NCI-H446 (cell line): ENCODE measurements at regions not wholly inside any gene's neighbourhood (a gene's known extent, or its start where the extent isn't known, plus 50 kb on each side); places are given as distances from the start of the nearest gene placed in this dataset.
"Not testable (repeated sequence)": the region's sequence is repeated elsewhere in the genome, so short reads cannot be mapped to it uniquely, and the experiment has no call there.

ENCODE experiments used
- DNase-seq, 2 experiments: peaks; one replicate each; lab custom pipeline; 2025; lab: John Stamatoyannopoulos, UW

- DNase-seq, result no peak
Measured at GRCh38 chr7:123323689-123324088, 123.9 kb upstream of the SLC13A1 start.

DNA sequence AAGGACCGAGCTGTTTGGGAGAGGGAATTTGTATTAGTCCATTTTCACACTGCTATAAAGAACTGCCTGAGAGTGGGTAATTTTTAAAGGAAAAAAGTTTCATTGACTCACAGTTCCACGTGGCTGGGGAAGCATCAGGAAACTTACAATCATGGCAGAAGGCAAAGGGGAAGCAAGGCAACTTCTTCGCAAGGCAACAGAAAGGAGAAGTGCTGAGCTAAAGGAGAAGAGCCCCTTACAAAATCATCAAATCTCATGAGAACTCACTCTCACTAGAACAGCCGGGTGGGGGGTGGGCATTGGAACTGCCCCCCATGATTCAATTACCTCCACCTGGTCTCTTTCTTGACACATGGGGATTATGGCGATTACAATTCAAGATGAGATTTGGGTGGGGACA, 121.8 kb upstream of the SLC13A1 start:
- not testable (repeated sequence) for DNase-seq

DNA sequence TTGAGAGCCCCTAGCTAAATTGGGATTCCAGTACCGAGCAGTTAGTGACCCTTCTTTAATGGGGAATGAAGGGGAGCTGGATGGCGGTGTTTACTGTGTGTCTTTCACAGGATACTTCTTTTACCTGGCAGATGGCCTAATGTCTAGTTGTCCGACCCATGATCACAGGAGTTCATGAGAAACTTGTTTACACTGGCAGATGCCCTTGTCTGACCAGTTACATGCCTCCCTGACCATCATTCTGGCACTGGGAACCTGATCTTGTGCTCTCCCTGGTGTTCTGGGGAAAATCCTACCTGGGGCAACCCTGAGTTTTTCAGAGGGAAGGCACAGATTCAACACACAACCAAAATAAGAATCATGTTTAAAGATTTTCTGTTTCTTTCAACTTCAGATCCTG, 120.1 kb upstream of the SLC13A1 start:
- DNase-seq, result no peak

GRCh38 chr7:123314886-123315285, 115.1 kb upstream of the SLC13A1 start:
- no peak for DNase-seq

GRCh38 chr7:123308254-123308951, 108.6 kb upstream of the SLC13A1 start:
- DNase-seq, result no peak

DNA sequence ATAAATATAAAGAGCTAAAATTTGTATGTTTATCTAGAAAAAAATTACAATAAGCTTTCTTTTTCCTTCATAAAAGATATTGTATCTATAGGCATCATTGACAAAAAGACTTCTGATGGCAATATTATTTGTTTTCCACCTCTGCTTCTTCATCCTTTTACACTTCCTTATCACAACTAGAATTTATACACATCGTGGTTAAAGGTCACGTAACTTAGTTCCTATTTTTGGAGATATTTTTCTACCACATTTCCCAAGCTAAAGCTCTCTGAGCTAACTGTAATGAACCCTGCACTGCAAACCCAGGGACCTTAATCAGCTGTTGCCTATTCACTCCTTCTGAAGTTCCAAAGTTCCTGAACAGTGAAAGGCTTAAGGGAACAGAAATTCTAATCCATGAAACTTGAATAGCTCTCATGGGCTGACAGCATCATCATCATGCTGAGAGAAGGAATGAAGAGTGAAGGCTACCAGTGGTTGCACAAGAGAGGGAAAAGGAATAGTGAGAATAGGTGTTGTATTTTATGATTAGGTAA, 106.1 kb upstream of the SLC13A1 start:
- DNase-seq, result no peak

DNA sequence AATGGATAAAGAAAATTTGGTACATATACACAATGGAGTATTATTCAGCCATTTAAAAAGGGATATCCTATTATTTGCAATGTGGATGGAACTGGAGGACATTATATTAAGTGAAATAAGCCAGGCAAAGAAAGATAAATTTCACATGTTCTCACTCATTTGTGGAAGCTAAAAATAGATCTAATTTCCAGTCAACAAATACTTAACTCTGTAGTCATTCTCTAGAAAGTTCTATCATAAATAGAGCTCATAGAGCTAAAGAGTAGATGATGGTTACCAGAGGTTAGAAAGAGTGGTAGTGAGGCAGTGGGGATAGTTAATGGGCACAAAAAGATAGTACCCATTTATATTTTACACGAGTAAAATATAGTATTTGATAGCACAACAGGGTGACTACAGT, 104.2 kb upstream of the SLC13A1 start:
- no peak for DNase-seq

GRCh38 chr7:123296965-123297364, 97.2 kb upstream of the SLC13A1 start:
- no peak for DNase-seq

- no peak for DNase-seq
Measured at GRCh38 chr7:123293710-123294109, 93.9 kb upstream of the SLC13A1 start.

DNA sequence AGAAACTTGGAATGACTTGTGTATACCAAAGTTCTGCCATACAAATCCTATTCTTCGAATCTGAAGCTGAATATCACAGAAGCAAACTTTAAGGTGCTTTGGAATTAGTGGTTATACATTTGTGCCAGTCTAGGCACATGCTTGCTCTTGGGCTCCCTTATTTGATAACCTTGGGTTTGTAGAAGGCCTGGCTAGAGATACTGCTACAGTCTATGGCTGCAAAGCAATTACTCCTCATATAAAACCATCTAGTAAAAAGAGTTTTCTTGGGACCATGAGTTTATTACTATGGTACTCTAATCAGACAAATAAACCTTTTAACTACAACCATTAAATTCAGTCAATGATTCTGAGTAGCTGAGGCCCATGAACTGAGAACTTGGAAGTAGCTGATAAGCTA, 92.5 kb upstream of the SLC13A1 start:
- DNase-seq, result no peak

- DNase-seq, result no peak
Measured at GRCh38 chr7:123289200-123289599, 89.4 kb upstream of the SLC13A1 start.

- no peak for DNase-seq
Measured at GRCh38 chr7:123285076-123285700, 85.4 kb upstream of the SLC13A1 start.

GRCh38 chr7:123283373-123283772, 83.6 kb upstream of the SLC13A1 start:
- no peak for DNase-seq

DNA sequence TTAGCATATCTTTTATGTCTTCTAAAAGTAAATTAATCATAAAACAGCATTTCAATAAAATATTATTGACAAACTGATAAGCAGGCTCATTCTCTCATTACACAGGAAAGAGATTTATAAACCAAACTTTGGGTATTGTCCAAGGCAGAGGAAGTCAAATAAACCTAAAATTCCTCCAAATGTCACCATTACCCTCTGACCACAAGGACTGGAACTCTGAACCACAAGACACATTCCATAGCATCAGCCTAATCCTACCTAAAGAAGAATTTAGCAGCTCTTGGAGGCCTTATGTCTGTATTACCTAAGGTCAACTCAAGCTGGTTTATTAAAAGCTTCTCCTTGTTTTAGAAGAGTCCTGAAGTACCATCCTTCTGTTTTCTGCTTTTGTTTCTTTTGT, 82.4 kb upstream of the SLC13A1 start:
- no peak for DNase-seq

- no peak for DNase-seq
Measured at GRCh38 chr7:123279949-123280348, 80.2 kb upstream of the SLC13A1 start.

GRCh38 chr7:123275036-123275753, 75.4 kb upstream of the SLC13A1 start:
- DNase-seq, result no peak

- DNase-seq, result no peak
Measured at GRCh38 chr7:123273185-123273584, 73.4 kb upstream of the SLC13A1 start.

GRCh38 chr7:123271856-123272255, 72.1 kb upstream of the SLC13A1 start:
- DNase-seq, result no peak

DNA sequence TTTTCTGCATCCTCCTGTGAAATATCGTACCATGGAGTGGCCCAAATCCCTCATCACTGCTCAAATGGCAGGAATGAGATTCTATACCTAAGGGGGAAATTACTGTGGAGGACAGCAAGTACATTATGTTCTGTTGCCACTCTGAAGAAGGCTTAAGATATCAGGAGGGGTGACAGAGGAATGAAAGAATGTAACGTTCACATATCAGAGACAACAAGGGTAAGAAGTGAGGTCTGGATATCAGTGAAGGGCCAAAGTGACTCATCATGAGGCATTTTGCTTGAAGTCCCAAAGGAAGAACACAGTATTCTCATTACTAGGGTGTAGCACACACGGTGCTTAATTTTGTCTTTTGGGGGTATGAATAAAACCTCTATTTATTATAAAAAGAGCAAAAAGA, 71.5 kb upstream of the SLC13A1 start:
- no peak for DNase-seq

DNA sequence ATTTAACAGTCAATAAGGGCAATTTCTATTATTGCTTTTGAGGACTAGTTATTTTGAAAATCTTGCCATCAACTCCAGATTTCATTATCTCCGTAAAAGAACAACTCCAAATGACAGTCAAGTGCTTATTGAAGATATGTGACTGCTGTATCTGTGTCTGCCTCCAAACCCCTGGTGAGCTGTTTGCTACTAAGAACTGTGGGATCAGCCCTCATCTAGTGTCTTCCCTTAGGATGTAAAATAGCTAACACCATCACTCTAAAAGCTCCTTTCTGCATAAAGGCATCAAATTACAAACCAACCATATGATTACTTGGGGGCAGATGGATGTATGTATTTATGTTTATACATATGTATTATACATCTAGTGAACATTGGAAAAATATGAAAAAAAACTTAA, 70.8 kb upstream of the SLC13A1 start:
- DNase-seq, result no peak

DNA sequence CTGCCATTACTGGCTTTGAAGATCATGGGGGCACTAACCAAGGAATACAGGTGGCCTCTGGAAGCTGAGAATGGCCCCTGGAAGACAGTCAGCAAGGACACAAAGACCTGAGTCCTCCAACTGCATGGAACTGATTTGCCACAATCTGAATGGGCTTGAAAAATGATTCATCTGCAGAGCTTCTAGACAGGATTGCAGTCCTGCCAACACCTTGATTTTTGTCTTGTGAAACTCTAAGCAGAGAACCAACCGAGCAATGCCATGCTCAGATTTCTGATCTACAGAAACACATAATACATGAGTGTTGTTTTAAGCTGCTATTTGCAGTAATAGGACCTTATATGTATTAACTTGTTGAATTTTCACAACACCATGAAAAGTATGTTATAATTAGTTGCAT, 66.1 kb upstream of the SLC13A1 start:
- DNase-seq, result no peak

GRCh38 chr7:123264820-123265219, 65.1 kb upstream of the SLC13A1 start:
- DNase-seq, result not testable (repeated sequence)

- DNase-seq, result no peak
Measured at GRCh38 chr7:123260428-123260960, 60.7 kb upstream of the SLC13A1 start.
